ENCODE measurements at regions not wholly inside any gene's neighbourhood (a gene's known extent, or its start where the extent isn't known, plus 50 kb on each side); places are given as distances from the start of the nearest gene placed in this dataset.

GRCh38 chr6:48037946-48038345 is 73.1 kb downstream of the PTCHD4 start:
- H4K20me1 ChIP-seq (replicated peaks; ENCODE audit: control insufficient read depth, insufficient read depth, low read length) = no peaks in the 10 kb centered on the region
- FAIRE-seq (no peak), ATAC-seq (no peak), DNase-seq (ENCODE audit: extremely low read depth in 1 of 4, low spot score in 3 of 4) (no peak)
- CTCF ChIA-PET (ENCODE audit: low intra/inter-chr PET ratio) = no interaction called here
- 1% methylated on average over 4 of the region's 4 CpGs for WGBS (ENCODE audit: insufficient coverage, low coverage, missing lambda C conversion rate)
- in situ Hi-C loops (cut with MboI) (no loop called here), intact Hi-C loops (cut with micrococcal nuclease) (no loop called here)
- H3K4me2 ChIP-seq (ENCODE audit: insufficient read depth, low read length) = no peak overlapping the region
- no peak overlapping the region for H3K27ac ChIP-seq (ENCODE audit: extremely low read depth, low read depth, low read length)
- no peaks in the 10 kb centered on the region for H3K4me1 ChIP-seq (replicated peaks in 1 of 2; ENCODE audit: control insufficient read depth in 2 of 2, insufficient read depth in 2 of 2, low read length in 2 of 2)
- no peaks in the 10 kb centered on the region for H3K79me2 ChIP-seq (ENCODE audit: control insufficient read depth, insufficient read depth, low read length)
- no peak for TF ChIP-seq KLF1 (tag; IDR thresholded peaks at IDR 0.05)
- TF ChIP-seq, protein P1, sequence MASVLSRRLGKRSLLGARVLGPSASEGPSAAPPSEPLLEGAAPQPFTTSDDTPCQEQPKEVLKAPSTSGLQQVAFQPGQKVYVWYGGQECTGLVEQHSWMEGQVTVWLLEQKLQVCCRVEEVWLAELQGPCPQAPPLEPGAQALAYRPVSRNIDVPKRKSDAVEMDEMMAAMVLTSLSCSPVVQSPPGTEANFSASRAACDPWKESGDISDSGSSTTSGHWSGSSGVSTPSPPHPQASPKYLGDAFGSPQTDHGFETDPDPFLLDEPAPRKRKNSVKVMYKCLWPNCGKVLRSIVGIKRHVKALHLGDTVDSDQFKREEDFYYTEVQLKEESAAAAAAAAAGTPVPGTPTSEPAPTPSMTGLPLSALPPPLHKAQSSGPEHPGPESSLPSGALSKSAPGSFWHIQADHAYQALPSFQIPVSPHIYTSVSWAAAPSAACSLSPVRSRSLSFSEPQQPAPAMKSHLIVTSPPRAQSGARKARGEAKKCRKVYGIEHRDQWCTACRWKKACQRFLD (CRISPR knock-in tag; IDR thresholded peaks at IDR 0.05) = no peak
- no peak for TF ChIP-seq DLX4 (CRISPR knock-in tag; IDR thresholded peaks at IDR 0.05)
- TF ChIP-seq, protein P2, sequence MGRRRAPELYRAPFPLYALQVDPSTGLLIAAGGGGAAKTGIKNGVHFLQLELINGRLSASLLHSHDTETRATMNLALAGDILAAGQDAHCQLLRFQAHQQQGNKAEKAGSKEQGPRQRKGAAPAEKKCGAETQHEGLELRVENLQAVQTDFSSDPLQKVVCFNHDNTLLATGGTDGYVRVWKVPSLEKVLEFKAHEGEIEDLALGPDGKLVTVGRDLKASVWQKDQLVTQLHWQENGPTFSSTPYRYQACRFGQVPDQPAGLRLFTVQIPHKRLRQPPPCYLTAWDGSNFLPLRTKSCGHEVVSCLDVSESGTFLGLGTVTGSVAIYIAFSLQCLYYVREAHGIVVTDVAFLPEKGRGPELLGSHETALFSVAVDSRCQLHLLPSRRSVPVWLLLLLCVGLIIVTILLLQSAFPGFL (CRISPR knock-in tag; IDR thresholded peaks at IDR 0.05) = no peak
- TF ChIP-seq RNF2 (IDR thresholded peaks at IDR 0.05) = no peak
- TF ChIP-seq HNRNPK (IDR thresholded peaks at IDR 0.05; ENCODE audit: low read depth, low read length, poor library complexity, severe bottlenecking) = no peak
- no peak for TF ChIP-seq ZNF444 (CRISPR knock-in tag; IDR thresholded peaks at IDR 0.05)
- TF ChIP-seq ZNF507 (tag; conservative IDR thresholded peaks at IDR 0.05) = no peak
- no peak for TF ChIP-seq ZKSCAN3 (CRISPR knock-in tag; IDR thresholded peaks at IDR 0.05)
- TF ChIP-seq GTF2B (IDR thresholded peaks at IDR 0.05; ENCODE audit: extremely low read depth, insufficient read length) = no peak
- TF ChIP-seq NFXL1 (CRISPR knock-in tag; IDR thresholded peaks at IDR 0.05) = no peak
- TF ChIP-seq HCFC1 (IDR thresholded peaks at IDR 0.05; ENCODE audit: low read depth, low read length) = no peak
- H3K9me1 ChIP-seq (ENCODE audit: control insufficient read depth, insufficient read depth, low read length) = no peaks in the 10 kb centered on the region
- H2AFZ ChIP-seq (ENCODE audit: low read depth, low read length) = no peak overlapping the region
- POLR2A ChIA-PET = no interaction called here
- no peaks in the 10 kb centered on the region for H3K36me3 ChIP-seq (ENCODE audit: control insufficient read depth, insufficient read depth, low read length)
- H3K9me3 ChIP-seq (replicated peaks; ENCODE audit: control insufficient read depth, insufficient read depth, low read depth, low read length) = no peaks in the 10 kb centered on the region
- no TSS peak for BruUV-seq (replicated peaks)
- H3K9ac ChIP-seq (ENCODE audit: insufficient read depth in 1 of 2, low read depth in 2 of 2, low read length in 2 of 2) = no peak overlapping the region
- no peaks in the 10 kb centered on the region for H3K27me3 ChIP-seq (ENCODE audit: control insufficient read depth in 2 of 2, insufficient read depth in 2 of 2, low read length in 2 of 2)
- no peak overlapping the region for H3K4me3 ChIP-seq
